DMS 273 (cell line): ENCODE measurements at regions not wholly inside any gene's neighbourhood (a gene's known extent, or its start where the extent isn't known, plus 50 kb on each side); places are given as distances from the start of the nearest gene placed in this dataset.

Experiments used
- DNase-seq: peaks from one replicate; lab custom pipeline; 2025; ENCODE audit not compliant: unreplicated experiment; lab: John Stamatoyannopoulos, UW

- no peak for DNase-seq
Observed at GRCh38 chr11:130765951-130766649, 150.2 kb downstream of the SNX19 start.

- no peak for DNase-seq
Observed at GRCh38 chr11:130766650-130767565, 149.4 kb downstream of the SNX19 start.

- DNase-seq = no peak
Observed at GRCh38 chr11:130769782-130770535, 146.3 kb downstream of the SNX19 start.

GRCh38 chr11:130771708-130772107 is 144.6 kb downstream of the SNX19 start:
- DNase-seq = no peak

- DNase-seq = no peak
Observed at GRCh38 chr11:130772266-130773227, 143.7 kb downstream of the SNX19 start.

- no peak for DNase-seq
Observed at GRCh38 chr11:130773244-130773820, 142.9 kb downstream of the SNX19 start.

GRCh38 chr11:130774703-130775102 is 141.6 kb downstream of the SNX19 start:
- DNase-seq = no peak

GRCh38 chr11:130775306-130776060 is 140.8 kb downstream of the SNX19 start:
- peak; percentile 3 for DNase-seq

GRCh38 chr11:130776061-130776419 is 140.2 kb downstream of the SNX19 start:
- no peak for DNase-seq

- no peak for DNase-seq
Observed at GRCh38 chr11:130778026-130778425, 138.3 kb downstream of the SNX19 start.

- DNase-seq = no peak
Observed at GRCh38 chr11:130778705-130779104, 137.6 kb downstream of the SNX19 start.

GRCh38 chr11:130779267-130779666 is 137.0 kb downstream of the SNX19 start:
- no peak for DNase-seq

GRCh38 chr11:130779943-130780342 is 136.3 kb downstream of the SNX19 start:
- no peak for DNase-seq

- no peak for DNase-seq
Observed at GRCh38 chr11:130780437-130780836, 135.8 kb downstream of the SNX19 start.

GRCh38 chr11:130781931-130782330 is 134.3 kb downstream of the SNX19 start:
- no peak for DNase-seq

GRCh38 chr11:130782361-130783222 is 133.7 kb downstream of the SNX19 start:
- no peak for DNase-seq

GRCh38 chr11:130783323-130783722 is 133.0 kb downstream of the SNX19 start:
- peak; percentile 4 for DNase-seq

- peak; percentile 1 for DNase-seq
Observed at GRCh38 chr11:130785380-130786116, 130.7 kb downstream of the SNX19 start.
